ENCODE measurements at regions not wholly inside any gene's neighbourhood (a gene's known extent, or its start where the extent isn't known, plus 50 kb on each side); places are given as distances from the start of the nearest gene placed in this dataset.

DNA sequence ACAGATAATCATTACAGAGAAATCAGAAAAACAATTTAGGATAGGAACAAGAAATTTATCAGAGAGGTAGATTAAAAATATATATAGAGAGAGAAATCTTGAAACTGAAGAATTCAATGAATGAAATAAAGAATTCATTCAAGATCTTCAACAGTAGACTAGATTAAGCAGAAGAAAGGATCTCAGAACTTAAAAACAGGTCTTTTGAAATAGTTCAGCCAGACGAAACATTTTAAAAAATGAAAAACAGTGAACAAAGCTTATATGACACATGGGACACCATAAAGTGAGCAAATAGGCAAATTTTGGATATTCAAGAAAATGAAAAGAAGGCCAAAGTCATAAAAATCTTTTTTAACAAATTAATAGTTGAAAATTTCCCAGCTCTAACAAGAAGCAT, 138.8 kb downstream of the CASP12 start:
- TF ChIP-seq, protein P1, sequence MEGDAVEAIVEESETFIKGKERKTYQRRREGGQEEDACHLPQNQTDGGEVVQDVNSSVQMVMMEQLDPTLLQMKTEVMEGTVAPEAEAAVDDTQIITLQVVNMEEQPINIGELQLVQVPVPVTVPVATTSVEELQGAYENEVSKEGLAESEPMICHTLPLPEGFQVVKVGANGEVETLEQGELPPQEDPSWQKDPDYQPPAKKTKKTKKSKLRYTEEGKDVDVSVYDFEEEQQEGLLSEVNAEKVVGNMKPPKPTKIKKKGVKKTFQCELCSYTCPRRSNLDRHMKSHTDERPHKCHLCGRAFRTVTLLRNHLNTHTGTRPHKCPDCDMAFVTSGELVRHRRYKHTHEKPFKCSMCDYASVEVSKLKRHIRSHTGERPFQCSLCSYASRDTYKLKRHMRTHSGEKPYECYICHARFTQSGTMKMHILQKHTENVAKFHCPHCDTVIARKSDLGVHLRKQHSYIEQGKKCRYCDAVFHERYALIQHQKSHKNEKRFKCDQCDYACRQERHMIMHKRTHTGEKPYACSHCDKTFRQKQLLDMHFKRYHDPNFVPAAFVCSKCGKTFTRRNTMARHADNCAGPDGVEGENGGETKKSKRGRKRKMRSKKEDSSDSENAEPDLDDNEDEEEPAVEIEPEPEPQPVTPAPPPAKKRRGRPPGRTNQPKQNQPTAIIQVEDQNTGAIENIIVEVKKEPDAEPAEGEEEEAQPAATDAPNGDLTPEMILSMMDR (conservative IDR thresholded peaks at IDR 0.05; ENCODE audit: low read depth, low read length), result no peak
- no peak for TF ChIP-seq POLR2A (IDR thresholded peaks at IDR 0.05; ENCODE audit: low read depth, low read length)
- TF ChIP-seq MAZ (IDR thresholded peaks at IDR 0.05; ENCODE audit: borderline replicate concordance, low read depth, low read length), result no peak
- no peak for TF ChIP-seq FOS (IDR thresholded peaks at IDR 0.05; ENCODE audit: low read depth, low read length)
- TF ChIP-seq, protein P2, sequence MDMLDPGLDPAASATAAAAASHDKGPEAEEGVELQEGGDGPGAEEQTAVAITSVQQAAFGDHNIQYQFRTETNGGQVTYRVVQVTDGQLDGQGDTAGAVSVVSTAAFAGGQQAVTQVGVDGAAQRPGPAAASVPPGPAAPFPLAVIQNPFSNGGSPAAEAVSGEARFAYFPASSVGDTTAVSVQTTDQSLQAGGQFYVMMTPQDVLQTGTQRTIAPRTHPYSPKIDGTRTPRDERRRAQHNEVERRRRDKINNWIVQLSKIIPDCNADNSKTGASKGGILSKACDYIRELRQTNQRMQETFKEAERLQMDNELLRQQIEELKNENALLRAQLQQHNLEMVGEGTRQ (IDR thresholded peaks at IDR 0.05; ENCODE audit: low read depth, low read length), result no peak
- TF ChIP-seq CEBPB (IDR thresholded peaks at IDR 0.05; ENCODE audit: low read depth, low read length), result no peak
- TF ChIP-seq MAFK (IDR thresholded peaks at IDR 0.05; ENCODE audit: low read depth, low read length), result no peak
- no peak for TF ChIP-seq RCOR1 (IDR thresholded peaks at IDR 0.05; ENCODE audit: insufficient replicate concordance, low read length)
- no peak for TF ChIP-seq RAD21 (IDR thresholded peaks at IDR 0.05; ENCODE audit: low read length)
- TF ChIP-seq MXI1 (IDR thresholded peaks at IDR 0.05; ENCODE audit: borderline replicate concordance, low read depth, low read length), result no peak

Data from IMR-90 (cell line).